Endothelial cell of umbilical vein (primary cell): ENCODE measurements at regions not wholly inside any gene's neighbourhood (a gene's known extent, or its start where the extent isn't known, plus 50 kb on each side); places are given as distances from the start of the nearest gene placed in this dataset.

ENCODE experiments used
- BruUV-seq: library from RNA; stranded (reverse); fragments of 400-500 nt; replicated peaks from 2 replicates; lab custom pipeline; 2021; lab: Mats Ljungman, UMichigan
- CTCF ChIA-PET: fragments of 300-600, 350-600 bp; sonication (Branson Sonifier 250); formaldehyde crosslinking; loops from one replicate; lab custom pipeline; 2021; ENCODE audit warnings: antibody characterized with exemption, inconsistent platforms; lab: Charles Lee
- POLR2A ChIA-PET: fragments of 300-600, 350-600 bp; sonication (Branson Sonifier 250); formaldehyde crosslinking; loops from one replicate; lab custom pipeline; 2021; ENCODE audit warnings: antibody characterized with exemption, inconsistent platforms; lab: Charles Lee
- DNase-seq: peaks from one replicate; pipeline ENCODE4 v3.0.0-alpha.2; 2011; ENCODE audit warnings: low read depth, low spot score
- FAIRE-seq: peaks from 2 replicates; lab custom pipeline; 2011; peaks lifted over from hg19 to GRCh38; lab: Jason Lieb, UNC
- H2AFZ ChIP-seq: 2 replicates; pipeline ENCODE4 v1.6.0; 2012; ENCODE audit warnings: low read depth, low read length, control low read depth, inconsistent platforms
- H3K27ac ChIP-seq: 2 replicates; pipeline ENCODE4 v1.5.1; 2011; ENCODE audit warnings: low read depth, mild to moderate bottlenecking, control low read depth, low read length, moderate library complexity; ENCODE audit not compliant: insufficient read depth
- H3K27me3 ChIP-seq, 2 experiments: 2 replicates each; pipeline versions ENCODE4 v1.6.0 to v1.6.1; 2011; ENCODE audit warnings: low read length in 2 of 2, mixed read lengths in 1 of 2; ENCODE audit not compliant: control insufficient read depth in 2 of 2, insufficient read depth in 2 of 2
- H3K36me3 ChIP-seq, 2 experiments: 2 replicates in 1 of 2; 3 replicates in 1 of 2; pipeline ENCODE4 v1.5.1; 2011; ENCODE audit warnings: low read length in 2 of 2, mild to moderate bottlenecking in 1 of 2, moderate library complexity in 1 of 2; ENCODE audit not compliant: control insufficient read depth in 2 of 2, insufficient read depth in 2 of 2; ENCODE audit errors: extremely low read depth in 1 of 2
- H3K4me1 ChIP-seq: 3 replicates; pipeline ENCODE4 v1.5.1; 2011; ENCODE audit warnings: mild to moderate bottlenecking, low read length; ENCODE audit not compliant: control insufficient read depth, insufficient read depth; ENCODE audit errors: extremely low read depth
- H3K4me2 ChIP-seq: 2 replicates; pipeline ENCODE4 v1.6.1; 2011; ENCODE audit warnings: low read length, control low read depth, mixed read lengths; ENCODE audit not compliant: insufficient read depth
- H3K4me3 ChIP-seq, 3 experiments: fragments of 200-600 bp in 1 of 3; sonication (generic), shearing (Covaris generic) in 1 of 3; replicated peaks in 1 of 3; 2 replicates each; pipeline ENCODE4 v1.5.1; 2011 to 2016; ENCODE audit warnings: control low read depth in 3 of 3, low read length in 3 of 3, mild to moderate bottlenecking in 2 of 3, inconsistent platforms in 1 of 3, low read depth in 1 of 3, moderate library complexity in 1 of 3; ENCODE audit not compliant: insufficient read depth in 1 of 3
- H3K79me2 ChIP-seq: 2 replicates; pipeline ENCODE4 v1.6.0; 2012; ENCODE audit warnings: low read length, inconsistent platforms; ENCODE audit not compliant: control insufficient read depth, insufficient read depth
- H3K9ac ChIP-seq: replicated peaks from 2 replicates; pipeline ENCODE3; 2011; ENCODE audit warnings: low read length, control low read depth; ENCODE audit not compliant: insufficient read depth; ENCODE audit errors: extremely low read depth
- H3K9me1 ChIP-seq: replicated peaks from 3 replicates; pipeline ENCODE4 v1.6.0; 2011; ENCODE audit warnings: mild to moderate bottlenecking, low read length; ENCODE audit not compliant: control insufficient read depth, insufficient read depth; ENCODE audit errors: extremely low read depth
- H3K9me3 ChIP-seq: replicated peaks from 2 replicates; pipeline ENCODE4 v1.5.1; 2012; ENCODE audit warnings: low read length, inconsistent platforms; ENCODE audit not compliant: control insufficient read depth, insufficient read depth
- H4K20me1 ChIP-seq: replicated peaks from 2 replicates; pipeline ENCODE3; 2011; ENCODE audit warnings: mild to moderate bottlenecking, low read length; ENCODE audit not compliant: control insufficient read depth, insufficient read depth; ENCODE audit errors: extremely low read depth
- CTCF ChIP-seq, 2 donors: IDR thresholded peaks; 1 replicate in 1 of 2; 2 replicates in 1 of 2; pipeline ENCODE4 v1.5.1; 2011; ENCODE audit warnings: low read length in 2 of 2, mild to moderate bottlenecking in 2 of 2, moderate library complexity in 2 of 2, control low read depth in 1 of 2, inconsistent platforms in 1 of 2, low read depth in 1 of 2; ENCODE audit not compliant: insufficient read depth in 1 of 2; ENCODE audit errors: extremely low read depth in 1 of 2
- EZH2 ChIP-seq: IDR thresholded peaks from 2 replicates; pipeline ENCODE4 v1.6.1; 2012; ENCODE audit warnings: borderline replicate concordance, low read depth, mild to moderate bottlenecking, moderate library complexity, low read length, inconsistent platforms; ENCODE audit not compliant: severe bottlenecking
- FOS ChIP-seq: IDR thresholded peaks from 2 replicates; pipeline ENCODE4 v1.6.1; 2011; ENCODE audit warnings: mild to moderate bottlenecking, low read length, moderate library complexity, borderline replicate concordance; ENCODE audit not compliant: insufficient read depth
- GATA2 ChIP-seq: IDR thresholded peaks from 2 replicates; pipeline ENCODE4 v1.7.0; 2011; ENCODE audit warnings: low read depth, mild to moderate bottlenecking, moderate library complexity, mixed read lengths, low read length; ENCODE audit not compliant: insufficient read length, insufficient read depth
- JUN ChIP-seq: IDR thresholded peaks from 2 replicates; pipeline ENCODE4 v1.6.1; 2011; ENCODE audit warnings: borderline replicate concordance, low read depth; ENCODE audit not compliant: insufficient read length, insufficient read depth
- MAX ChIP-seq: IDR thresholded peaks from 2 replicates; pipeline ENCODE4 v1.6.1; 2011; ENCODE audit not compliant: insufficient read depth, insufficient read length
- MYC ChIP-seq: IDR thresholded peaks from one replicate; pipeline ENCODE4 v1.6.1; 2011; ENCODE audit warnings: mild to moderate bottlenecking, low read depth, low read length
- POLR2A ChIP-seq: IDR thresholded peaks from 2 replicates; pipeline ENCODE4 v1.6.1; 2012; ENCODE audit warnings: low read depth, mild to moderate bottlenecking, control low read depth, low read length
- POLR2AphosphoS5 ChIP-seq: IDR thresholded peaks from 2 replicates; pipeline ENCODE4 v1.6.1; 2012; ENCODE audit warnings: low read depth, mild to moderate bottlenecking, control low read depth, low read length, moderate library complexity; ENCODE audit not compliant: insufficient read depth
- dilution Hi-C: fragments of 300-500 bp; cut with MboI; formaldehyde crosslinking; loops from one replicate; pipeline ENCODE4 v1.15.0; 2019; ENCODE audit warnings: low sequenced_read_pairs; ENCODE audit not compliant: extremely low pct_ligation_motif_present
- intact Hi-C: fragments of 100-400 bp; cut with micrococcal nuclease; formaldehyde crosslinking; loops from one replicate; pipeline ENCODE4 v1.10.0; 2022

- H3K27me3 ChIP-seq: no peaks in the 10 kb centered on the region
- CTCF ChIA-PET: no interaction called here
- peaks cover 2% of the 10 kb centered on the region for H3K9me3 ChIP-seq
- DNase-seq (no peak), FAIRE-seq (no peak)
- H3K4me3 ChIP-seq: no peak overlapping the region
- no TSS peak for BruUV-seq
- H2AFZ ChIP-seq: no peak overlapping the region
- H3K36me3 ChIP-seq: no peaks in the 10 kb centered on the region
- POLR2A ChIA-PET: no interaction called here
- H3K4me1 ChIP-seq: no peaks in the 10 kb centered on the region
- intact Hi-C loops: no loop called here
- no peaks in the 10 kb centered on the region for H4K20me1 ChIP-seq
- dilution Hi-C loops: no loop called here
- H3K9ac ChIP-seq: no peak overlapping the region
- no peaks in the 10 kb centered on the region for H3K9me1 ChIP-seq
- no peak overlapping the region for H3K4me2 ChIP-seq
- no peak for TF ChIP-seq FOS
- no peak for TF ChIP-seq POLR2A
- no peak for TF ChIP-seq CTCF (IDR thresholded peaks at IDR 0.05; ENCODE audit: extremely low read depth in 1 of 2, insufficient read depth in 1 of 2, low read depth in 1 of 2, low read length in 2 of 2)
- TF ChIP-seq POLR2AphosphoS5: no peak
- TF ChIP-seq EZH2: no peak
- no peak for TF ChIP-seq MYC
- TF ChIP-seq GATA2: no peak
- no peak for TF ChIP-seq MAX
- no peak for TF ChIP-seq JUN
- no peak overlapping the region for H3K27ac ChIP-seq
- H3K79me2 ChIP-seq: no peaks in the 10 kb centered on the region
These were observed 676.2 kb downstream of the CBLN4 start for GRCh38 chr20:55329108-55329507.
